ENCODE measurements at regions not wholly inside any gene's neighbourhood (a gene's known extent, or its start where the extent isn't known, plus 50 kb on each side); places are given as distances from the start of the nearest gene placed in this dataset.

GRCh38 chr21:38902608-38903445 lies 97.1 kb downstream of the ETS2 start:
- TF ChIP-seq CTCF (conservative IDR thresholded peaks at IDR 0.05; ENCODE audit: low read depth in 2 of 2) = no peak
- TF ChIP-seq ZNF114 (CRISPR knock-in tag; IDR thresholded peaks at IDR 0.05) = no peak
- no peak for TF ChIP-seq CREB1 (CRISPR knock-in tag; IDR thresholded peaks at IDR 0.05; ENCODE audit: low read depth)
- TF ChIP-seq POLR2AphosphoS5 (IDR thresholded peaks at IDR 0.05; ENCODE audit: low read depth) = no peak
- TF ChIP-seq EZH2phosphoT487 (IDR thresholded peaks at IDR 0.05; ENCODE audit: unreplicated experiment) = no peak
- TF ChIP-seq EZH2 (IDR thresholded peaks at IDR 0.05; ENCODE audit: low read depth, unreplicated experiment) = no peak
